ENCODE measurements at regions not wholly inside any gene's neighbourhood (a gene's known extent, or its start where the extent isn't known, plus 50 kb on each side); places are given as distances from the start of the nearest gene placed in this dataset.
A peak's percentile ranks its signal among the peaks of the same experiment; 100 is the strongest.

GRCh38 chr3:117400303-117400702, 690.7 kb downstream of the TUSC7 start:
- TF ChIP-seq CTCF (IDR thresholded peaks at IDR 0.05), result no peak

- no peak for TF ChIP-seq CTCF (IDR thresholded peaks at IDR 0.05)
Measured at GRCh38 chr3:117404141-117404540, 694.6 kb downstream of the TUSC7 start.

GRCh38 chr3:117404730-117405129, 695.2 kb downstream of the TUSC7 start:
- TF ChIP-seq CTCF (IDR thresholded peaks at IDR 0.05), result no peak

GRCh38 chr3:117405359-117405758, 695.8 kb downstream of the TUSC7 start:
- TF ChIP-seq CTCF (IDR thresholded peaks at IDR 0.05), result no peak

GRCh38 chr3:117407317-117407716, 697.7 kb downstream of the TUSC7 start:
- peak; percentile 67 for TF ChIP-seq CTCF (IDR thresholded peaks at IDR 0.05)

GRCh38 chr3:117408811-117409210, 699.2 kb downstream of the TUSC7 start:
- no peak for TF ChIP-seq CTCF (IDR thresholded peaks at IDR 0.05)

GRCh38 chr3:117409256-117409655, 699.7 kb downstream of the TUSC7 start:
- TF ChIP-seq CTCF (IDR thresholded peaks at IDR 0.05), result no peak

- TF ChIP-seq CTCF (IDR thresholded peaks at IDR 0.05), result no peak
Measured at GRCh38 chr3:117409701-117410459, 700.3 kb downstream of the TUSC7 start.

Data from LNCAP (cell line).